Choroid plexus epithelial cell (primary cell): ENCODE measurements at regions not wholly inside any gene's neighbourhood (a gene's known extent, or its start where the extent isn't known, plus 50 kb on each side); places are given as distances from the start of the nearest gene placed in this dataset.

ENCODE experiments used
- DNase-seq: peaks from one replicate; pipeline ENCODE4 v3.0.0-alpha.2; 2010; ENCODE audit warnings: low read depth
- H3K4me3 ChIP-seq: 2 replicates; pipeline ENCODE4 v1.5.1; 2011; ENCODE audit warnings: low read depth, mild to moderate bottlenecking, control low read depth, low read length, moderate library complexity
- TF ChIP-seq, protein P1 (sequence below): conservative IDR thresholded peaks from 2 replicates; pipeline ENCODE4 v1.5.1; 2011; ENCODE audit warnings: low read depth, mild to moderate bottlenecking, control low read depth, inconsistent platforms, low read length, moderate library complexity

DNA sequence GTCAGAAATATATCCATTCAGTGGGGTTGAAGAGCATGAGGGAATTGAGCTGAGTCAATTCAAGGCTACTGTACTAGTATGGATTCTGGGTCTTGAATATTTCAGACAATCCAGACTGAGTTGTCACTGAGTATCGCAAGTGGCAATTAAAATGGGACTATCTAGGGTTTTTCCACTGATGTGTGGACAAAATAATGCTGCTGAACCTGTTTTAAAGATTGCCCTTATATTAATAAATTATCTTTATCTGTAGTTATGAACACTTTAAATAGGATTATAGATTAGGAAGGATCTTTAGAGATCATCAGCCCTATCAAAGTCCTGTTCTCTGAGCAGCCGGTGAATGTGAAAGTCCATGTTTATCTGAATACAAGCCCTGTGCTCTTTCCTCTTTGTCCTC is 478.3 kb upstream of the KIRREL3 start:
- TF ChIP-seq, protein P1, sequence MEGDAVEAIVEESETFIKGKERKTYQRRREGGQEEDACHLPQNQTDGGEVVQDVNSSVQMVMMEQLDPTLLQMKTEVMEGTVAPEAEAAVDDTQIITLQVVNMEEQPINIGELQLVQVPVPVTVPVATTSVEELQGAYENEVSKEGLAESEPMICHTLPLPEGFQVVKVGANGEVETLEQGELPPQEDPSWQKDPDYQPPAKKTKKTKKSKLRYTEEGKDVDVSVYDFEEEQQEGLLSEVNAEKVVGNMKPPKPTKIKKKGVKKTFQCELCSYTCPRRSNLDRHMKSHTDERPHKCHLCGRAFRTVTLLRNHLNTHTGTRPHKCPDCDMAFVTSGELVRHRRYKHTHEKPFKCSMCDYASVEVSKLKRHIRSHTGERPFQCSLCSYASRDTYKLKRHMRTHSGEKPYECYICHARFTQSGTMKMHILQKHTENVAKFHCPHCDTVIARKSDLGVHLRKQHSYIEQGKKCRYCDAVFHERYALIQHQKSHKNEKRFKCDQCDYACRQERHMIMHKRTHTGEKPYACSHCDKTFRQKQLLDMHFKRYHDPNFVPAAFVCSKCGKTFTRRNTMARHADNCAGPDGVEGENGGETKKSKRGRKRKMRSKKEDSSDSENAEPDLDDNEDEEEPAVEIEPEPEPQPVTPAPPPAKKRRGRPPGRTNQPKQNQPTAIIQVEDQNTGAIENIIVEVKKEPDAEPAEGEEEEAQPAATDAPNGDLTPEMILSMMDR: no peak
- no peak for DNase-seq
- no peak overlapping the region for H3K4me3 ChIP-seq

DNA sequence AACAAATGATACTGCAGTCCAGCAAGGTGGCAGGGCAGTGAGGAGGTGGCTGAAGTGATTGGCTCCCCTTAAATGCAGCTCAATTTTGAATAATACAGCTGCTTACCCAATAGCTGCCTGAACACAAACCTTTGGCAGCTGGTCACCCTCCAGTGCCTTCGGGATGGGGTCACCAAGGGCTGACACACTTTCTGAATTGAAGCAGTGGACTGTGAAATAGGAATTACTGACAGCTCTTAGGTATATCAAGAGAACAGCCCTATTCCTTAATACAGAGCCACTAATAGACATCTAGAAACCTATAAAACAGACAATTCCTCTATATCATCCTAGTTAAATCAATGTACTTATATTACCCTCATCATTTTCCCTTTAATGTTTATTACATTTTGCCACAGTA is 474.2 kb upstream of the KIRREL3 start:
- TF ChIP-seq, protein P1: no peak
- DNase-seq: no peak
- no peak overlapping the region for H3K4me3 ChIP-seq

- no peak for DNase-seq
- TF ChIP-seq, protein P1: no peak
- no peak overlapping the region for H3K4me3 ChIP-seq
Measured at GRCh38 chr11:127472505-127472904, 471.9 kb upstream of the KIRREL3 start.

DNA sequence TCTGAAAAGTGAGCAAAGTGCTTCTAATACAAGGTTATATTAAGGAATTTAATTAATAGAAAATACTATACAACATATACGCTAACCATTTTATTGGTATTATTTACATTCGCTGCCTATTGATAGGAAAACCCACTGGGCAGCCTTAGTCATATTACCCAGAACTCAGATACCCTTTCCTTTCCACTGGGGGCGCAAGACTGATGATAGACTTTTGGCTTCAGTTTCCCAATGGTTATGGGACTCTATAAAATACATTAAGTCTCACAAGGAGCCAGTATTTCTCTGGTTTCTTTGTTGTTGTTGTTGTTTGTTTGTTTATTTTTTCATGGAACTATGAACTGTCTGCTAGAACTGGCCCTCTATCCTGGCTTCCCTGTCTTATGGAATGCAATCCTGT is 471.1 kb upstream of the KIRREL3 start:
- DNase-seq: no peak
- TF ChIP-seq, protein P1: no peak

DNA sequence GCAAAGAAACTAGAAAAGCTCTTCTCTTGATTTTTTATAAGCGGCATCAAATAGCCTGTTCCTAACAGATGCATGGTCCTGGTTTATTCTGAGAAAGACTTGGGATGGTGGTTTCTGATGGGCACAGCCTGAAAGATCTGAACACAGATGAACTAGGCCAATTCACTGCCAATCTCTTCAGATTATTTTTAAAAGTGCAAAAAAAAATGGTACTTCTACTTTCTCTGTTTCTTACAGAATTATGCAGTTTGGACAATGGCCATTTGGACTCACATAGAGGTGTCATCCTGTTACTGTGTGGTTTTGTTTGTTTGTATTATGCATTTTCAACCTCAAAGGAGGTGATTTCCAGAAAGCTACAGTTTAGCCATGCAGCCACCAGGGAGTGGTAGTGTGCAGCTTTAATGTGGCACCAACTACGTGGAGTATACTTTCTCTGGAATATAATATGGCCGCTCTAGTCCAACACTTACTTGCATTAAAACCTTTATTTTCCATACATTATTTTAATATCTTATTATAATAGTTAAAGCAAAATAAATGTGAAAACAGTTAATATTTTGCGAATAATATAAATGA is 469.8 kb upstream of the KIRREL3 start:
- TF ChIP-seq, protein P1: no peak
- H3K4me3 ChIP-seq: no peak overlapping the region
- no peak for DNase-seq

More for the DNA sequence above, 471.1 kb upstream of the KIRREL3 start:
- H3K4me3 ChIP-seq: no peak overlapping the region

- TF ChIP-seq, protein P1: no peak
- no peak overlapping the region for H3K4me3 ChIP-seq
- no peak for DNase-seq
Measured at GRCh38 chr11:127464325-127464724, 463.8 kb upstream of the KIRREL3 start.

- DNase-seq: no peak
- TF ChIP-seq, protein P1: no peak
Measured at GRCh38 chr11:127462065-127462344, 461.4 kb upstream of the KIRREL3 start.

More at GRCh38 chr11:127462065-127462344, 461.4 kb upstream of the KIRREL3 start:
- H3K4me3 ChIP-seq: no peak overlapping the region
